Activated CD4-positive, alpha-beta T cell treated with anti-CD3 and anti-CD28 coated beads, Interleukin-2, amount 10 ng/mL, durations not matched to agents 24 days and 14 days (primary cell): ENCODE measurements at regions not wholly inside any gene's neighbourhood (a gene's known extent, or its start where the extent isn't known, plus 50 kb on each side); places are given as distances from the start of the nearest gene placed in this dataset.

ENCODE experiments used
- DNase-seq: peaks from one replicate; pipeline ENCODE4 v3.0.0; 2022
- H3K27ac Mint-ChIP-seq: one replicate; pipeline ENCODE4 v1.8.0; 2022; ENCODE audit warnings: mild to moderate bottlenecking, mixed read lengths
- H3K27me3 Mint-ChIP-seq: one replicate; pipeline ENCODE4 v1.8.0; 2022; ENCODE audit warnings: mixed read lengths
- H3K36me3 Mint-ChIP-seq: one replicate; pipeline ENCODE4 v1.8.0; 2022; ENCODE audit warnings: low read depth, mild to moderate bottlenecking, mixed read lengths
- H3K4me1 Mint-ChIP-seq: one replicate; pipeline ENCODE4 v1.8.0; 2021; ENCODE audit warnings: mixed read lengths
- H3K4me3 Mint-ChIP-seq: one replicate; pipeline ENCODE4 v1.8.0; 2022; ENCODE audit warnings: mild to moderate bottlenecking, moderate library complexity, mixed read lengths
- H3K9me3 Mint-ChIP-seq: one replicate; pipeline ENCODE4 v1.8.0; 2021; ENCODE audit warnings: mixed read lengths
- intact Hi-C: fragments of 100-400 bp; cut with micrococcal nuclease; formaldehyde crosslinking; loops from one replicate; pipeline ENCODE4 v1.15.1; 2023

- Mint-ChIP-seq H3K27me3 (no peaks in the 10 kb centered on the region), H3K4me3 (no peak overlapping the region), H3K4me1 (no peaks in the 10 kb centered on the region), H3K36me3 (no peaks in the 10 kb centered on the region), H3K27ac (no peak overlapping the region), H3K9me3 (no peaks in the 10 kb centered on the region)
- no peak for DNase-seq
- intact Hi-C loops: no loop called here
These were observed 392.4 kb upstream of the HS3ST5 start for GRCh38 chr6:114735025-114735735.

GRCh38 chr6:114733596-114733995, 390.8 kb upstream of the HS3ST5 start:
- no peak overlapping the region for H3K27ac Mint-ChIP-seq
- H3K4me3 Mint-ChIP-seq: no peak overlapping the region
- H3K36me3 Mint-ChIP-seq: no peaks in the 10 kb centered on the region
- intact Hi-C loops: no loop called here
- no peaks in the 10 kb centered on the region for H3K9me3 Mint-ChIP-seq
- H3K4me1 Mint-ChIP-seq: no peaks in the 10 kb centered on the region
- no peak for DNase-seq
- no peaks in the 10 kb centered on the region for H3K27me3 Mint-ChIP-seq

GRCh38 chr6:114718716-114719270, 376.0 kb upstream of the HS3ST5 start:
- Mint-ChIP-seq H3K4me3 (no peak overlapping the region), H3K27ac (no peak overlapping the region), H3K9me3 (no peaks in the 10 kb centered on the region), H3K27me3 (no peaks in the 10 kb centered on the region), H3K36me3 (no peaks in the 10 kb centered on the region), H3K4me1 (no peaks in the 10 kb centered on the region)
- DNase-seq: no peak
- intact Hi-C loops: no loop called here

- no peak for DNase-seq
- H3K4me3 Mint-ChIP-seq: no peak overlapping the region
- intact Hi-C loops: no loop called here
- no peak overlapping the region for H3K27ac Mint-ChIP-seq
- H3K9me3 Mint-ChIP-seq: no peaks in the 10 kb centered on the region
- no peaks in the 10 kb centered on the region for H3K36me3 Mint-ChIP-seq
- H3K4me1 Mint-ChIP-seq: no peaks in the 10 kb centered on the region
- no peaks in the 10 kb centered on the region for H3K27me3 Mint-ChIP-seq
These were observed 375.4 kb upstream of the HS3ST5 start for GRCh38 chr6:114718186-114718585.

GRCh38 chr6:114714836-114715507, 372.1 kb upstream of the HS3ST5 start:
- no peaks in the 10 kb centered on the region for H3K4me1 Mint-ChIP-seq
- no peaks in the 10 kb centered on the region for H3K9me3 Mint-ChIP-seq
- no peak for DNase-seq
- no peaks in the 10 kb centered on the region for H3K36me3 Mint-ChIP-seq
- no peak overlapping the region for H3K27ac Mint-ChIP-seq
- H3K27me3 Mint-ChIP-seq: no peaks in the 10 kb centered on the region
- intact Hi-C loops: no loop called here
- no peak overlapping the region for H3K4me3 Mint-ChIP-seq

- Mint-ChIP-seq H3K27ac (no peak overlapping the region), H3K27me3 (no peaks in the 10 kb centered on the region), H3K4me1 (no peaks in the 10 kb centered on the region), H3K9me3 (no peaks in the 10 kb centered on the region), H3K36me3 (no peaks in the 10 kb centered on the region), H3K4me3 (no peak overlapping the region)
- no peak for DNase-seq
- intact Hi-C loops: no loop called here
These were observed 370.9 kb upstream of the HS3ST5 start for GRCh38 chr6:114713690-114714089.

- no peaks in the 10 kb centered on the region for H3K36me3 Mint-ChIP-seq
- no peak for DNase-seq
- no peak overlapping the region for H3K27ac Mint-ChIP-seq
- H3K4me3 Mint-ChIP-seq: no peak overlapping the region
- H3K4me1 Mint-ChIP-seq: no peaks in the 10 kb centered on the region
- no peaks in the 10 kb centered on the region for H3K27me3 Mint-ChIP-seq
- intact Hi-C loops: no loop called here
- H3K9me3 Mint-ChIP-seq: no peaks in the 10 kb centered on the region
These were observed 369.4 kb upstream of the HS3ST5 start for GRCh38 chr6:114712129-114712662.

GRCh38 chr6:114707081-114707620, 364.3 kb upstream of the HS3ST5 start:
- intact Hi-C loops: no loop called here
- H3K36me3 Mint-ChIP-seq: no peaks in the 10 kb centered on the region
- no peaks in the 10 kb centered on the region for H3K4me1 Mint-ChIP-seq
- no peaks in the 10 kb centered on the region for H3K27me3 Mint-ChIP-seq
- H3K9me3 Mint-ChIP-seq: no peaks in the 10 kb centered on the region
- no peak overlapping the region for H3K4me3 Mint-ChIP-seq
- H3K27ac Mint-ChIP-seq: no peak overlapping the region
- DNase-seq: no peak

GRCh38 chr6:114690625-114691024, 347.8 kb upstream of the HS3ST5 start:
- no peak for DNase-seq
- Mint-ChIP-seq H3K36me3 (no peaks in the 10 kb centered on the region), H3K9me3 (no peaks in the 10 kb centered on the region), H3K4me1 (no peaks in the 10 kb centered on the region), H3K27ac (no peak overlapping the region), H3K4me3 (no peak overlapping the region), H3K27me3 (no peaks in the 10 kb centered on the region)
- intact Hi-C loops: no loop called here

GRCh38 chr6:114659513-114659912, 316.7 kb upstream of the HS3ST5 start:
- Mint-ChIP-seq H3K4me3 (no peak overlapping the region), H3K4me1 (no peaks in the 10 kb centered on the region), H3K9me3 (peaks cover 14% of the 10 kb centered on the region), H3K27ac (no peak overlapping the region), H3K36me3 (no peaks in the 10 kb centered on the region), H3K27me3 (no peaks in the 10 kb centered on the region)
- intact Hi-C loops: no loop called here
- no peak for DNase-seq

GRCh38 chr6:114651611-114652010, 308.8 kb upstream of the HS3ST5 start:
- intact Hi-C loops: no loop called here
- Mint-ChIP-seq H3K9me3 (no peaks in the 10 kb centered on the region), H3K4me3 (no peak overlapping the region), H3K27me3 (no peaks in the 10 kb centered on the region), H3K27ac (no peak overlapping the region), H3K36me3 (no peaks in the 10 kb centered on the region), H3K4me1 (no peaks in the 10 kb centered on the region)
- DNase-seq: no peak

- Mint-ChIP-seq H3K36me3 (no peaks in the 10 kb centered on the region), H3K27me3 (no peaks in the 10 kb centered on the region), H3K4me3 (no peak overlapping the region), H3K4me1 (no peaks in the 10 kb centered on the region), H3K27ac (no peak overlapping the region), H3K9me3 (no peaks in the 10 kb centered on the region)
- intact Hi-C loops: no loop called here
- no peak for DNase-seq
These were observed 308.1 kb upstream of the HS3ST5 start for GRCh38 chr6:114650891-114651290.

- intact Hi-C loops: no loop called here
- H3K4me1 Mint-ChIP-seq: no peaks in the 10 kb centered on the region
- no peaks in the 10 kb centered on the region for H3K9me3 Mint-ChIP-seq
- no peaks in the 10 kb centered on the region for H3K27me3 Mint-ChIP-seq
- no peak for DNase-seq
- no peak overlapping the region for H3K27ac Mint-ChIP-seq
- no peaks in the 10 kb centered on the region for H3K36me3 Mint-ChIP-seq
- no peak overlapping the region for H3K4me3 Mint-ChIP-seq
These were observed 306.5 kb upstream of the HS3ST5 start for GRCh38 chr6:114649298-114649697.

- no peak overlapping the region for H3K27ac Mint-ChIP-seq
These were observed 306.0 kb upstream of the HS3ST5 start for GRCh38 chr6:114648847-114649246.

More at GRCh38 chr6:114648847-114649246, 306.0 kb upstream of the HS3ST5 start:
- intact Hi-C loops: no loop called here
- H3K4me1 Mint-ChIP-seq: no peaks in the 10 kb centered on the region
- H3K27me3 Mint-ChIP-seq: no peaks in the 10 kb centered on the region
- DNase-seq: no peak
- H3K4me3 Mint-ChIP-seq: no peak overlapping the region
- H3K36me3 Mint-ChIP-seq: no peaks in the 10 kb centered on the region
- no peaks in the 10 kb centered on the region for H3K9me3 Mint-ChIP-seq
